OCI-LY3 (cell line): ENCODE measurements at regions not wholly inside any gene's neighbourhood (a gene's known extent, or its start where the extent isn't known, plus 50 kb on each side); places are given as distances from the start of the nearest gene placed in this dataset.

ENCODE experiments used
- EZH2phosphoT487 ChIP-seq: fragments of 200-600 bp; shearing (Covaris generic); IDR thresholded peaks from 2 replicates; pipeline ENCODE4 v1.6.1; 2018; ENCODE audit warnings: antibody characterized with exemption, mixed run types, low read depth
- TF ChIP-seq, protein P1 (sequence below): fragments of 200-600, 300-600 bp; sonication (generic); IDR thresholded peaks from 2 replicates; pipeline ENCODE4 v1.5.1; 2014; ENCODE audit warnings: antibody characterized with exemption, low read length, low read depth

DNA sequence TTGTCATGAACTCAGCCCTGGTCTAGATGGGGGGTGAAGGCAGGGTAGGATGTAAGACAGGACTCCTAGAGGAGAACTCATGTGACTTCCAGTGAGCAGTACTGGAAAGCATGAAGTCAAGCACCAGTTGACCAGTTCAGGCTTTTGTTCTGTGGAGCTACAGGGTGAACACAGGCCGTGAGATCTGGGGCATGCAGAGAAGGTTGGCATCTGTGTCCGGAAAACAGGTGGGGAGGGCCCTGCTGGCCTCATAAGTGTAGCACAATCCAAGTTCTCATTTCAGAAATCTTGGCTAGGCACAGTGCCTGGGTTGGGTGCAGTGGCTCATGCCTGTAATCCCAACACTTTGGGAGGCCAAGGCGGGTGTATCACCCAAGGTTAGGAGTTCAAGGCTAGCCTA is 50.9 kb upstream of the SPATS2L start:
- TF ChIP-seq, protein P1, sequence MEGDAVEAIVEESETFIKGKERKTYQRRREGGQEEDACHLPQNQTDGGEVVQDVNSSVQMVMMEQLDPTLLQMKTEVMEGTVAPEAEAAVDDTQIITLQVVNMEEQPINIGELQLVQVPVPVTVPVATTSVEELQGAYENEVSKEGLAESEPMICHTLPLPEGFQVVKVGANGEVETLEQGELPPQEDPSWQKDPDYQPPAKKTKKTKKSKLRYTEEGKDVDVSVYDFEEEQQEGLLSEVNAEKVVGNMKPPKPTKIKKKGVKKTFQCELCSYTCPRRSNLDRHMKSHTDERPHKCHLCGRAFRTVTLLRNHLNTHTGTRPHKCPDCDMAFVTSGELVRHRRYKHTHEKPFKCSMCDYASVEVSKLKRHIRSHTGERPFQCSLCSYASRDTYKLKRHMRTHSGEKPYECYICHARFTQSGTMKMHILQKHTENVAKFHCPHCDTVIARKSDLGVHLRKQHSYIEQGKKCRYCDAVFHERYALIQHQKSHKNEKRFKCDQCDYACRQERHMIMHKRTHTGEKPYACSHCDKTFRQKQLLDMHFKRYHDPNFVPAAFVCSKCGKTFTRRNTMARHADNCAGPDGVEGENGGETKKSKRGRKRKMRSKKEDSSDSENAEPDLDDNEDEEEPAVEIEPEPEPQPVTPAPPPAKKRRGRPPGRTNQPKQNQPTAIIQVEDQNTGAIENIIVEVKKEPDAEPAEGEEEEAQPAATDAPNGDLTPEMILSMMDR, result no peak
- no peak for TF ChIP-seq EZH2phosphoT487
